Calu3 (cell line): ENCODE measurements at regions not wholly inside any gene's neighbourhood (a gene's known extent, or its start where the extent isn't known, plus 50 kb on each side); places are given as distances from the start of the nearest gene placed in this dataset.

Experiments used
- BruUV-seq: library from RNA; stranded (reverse); fragments of 400-500 nt; replicated peaks from 2 replicates; lab custom pipeline; 2021; lab: Mats Ljungman, UMichigan
- CTCF ChIA-PET: fragments of 300-600 bp; sonication (Branson Sonifier 250); formaldehyde crosslinking; loops from one replicate; lab custom pipeline; 2022; ENCODE audit warnings: antibody characterized with exemption; lab: Charles Lee
- DNase-seq: peaks from one replicate; pipeline ENCODE4 v3.0.0; 2022
- H3K27ac Mint-ChIP-seq: one replicate; pipeline ENCODE4 v1.8.0; 2022; ENCODE audit warnings: mixed read lengths; ENCODE audit not compliant: unreplicated experiment
- H3K27me3 Mint-ChIP-seq: one replicate; pipeline ENCODE4 v1.8.0; 2022; ENCODE audit warnings: mixed read lengths; ENCODE audit not compliant: unreplicated experiment
- H3K36me3 Mint-ChIP-seq: one replicate; pipeline ENCODE4 v1.8.0; 2022; ENCODE audit warnings: mild to moderate bottlenecking, moderate library complexity, mixed read lengths; ENCODE audit not compliant: insufficient read depth, unreplicated experiment
- H3K4me1 Mint-ChIP-seq: one replicate; pipeline ENCODE4 v1.8.0; 2022; ENCODE audit warnings: mild to moderate bottlenecking, low read depth, mixed read lengths; ENCODE audit not compliant: unreplicated experiment
- H3K4me3 Mint-ChIP-seq: one replicate; pipeline ENCODE4 v1.8.0; 2022; ENCODE audit warnings: mild to moderate bottlenecking, low read depth, moderate library complexity, mixed read lengths; ENCODE audit not compliant: unreplicated experiment
- H3K9me3 Mint-ChIP-seq: one replicate; pipeline ENCODE4 v1.8.0; 2022; ENCODE audit warnings: low read depth, mixed read lengths; ENCODE audit not compliant: unreplicated experiment
- intact Hi-C: fragments of 100-400 bp; cut with micrococcal nuclease; formaldehyde crosslinking; loops from one replicate; pipeline ENCODE4 v1.10.0; 2022; ENCODE audit not compliant: unreplicated experiment
- TF ChIP-seq, protein P1 (sequence below): fragments of 200-600 bp; IDR thresholded peaks from one replicate; pipeline ENCODE4 v1.8.0; 2022; ENCODE audit warnings: antibody characterized with exemption; ENCODE audit not compliant: unreplicated experiment

DNA sequence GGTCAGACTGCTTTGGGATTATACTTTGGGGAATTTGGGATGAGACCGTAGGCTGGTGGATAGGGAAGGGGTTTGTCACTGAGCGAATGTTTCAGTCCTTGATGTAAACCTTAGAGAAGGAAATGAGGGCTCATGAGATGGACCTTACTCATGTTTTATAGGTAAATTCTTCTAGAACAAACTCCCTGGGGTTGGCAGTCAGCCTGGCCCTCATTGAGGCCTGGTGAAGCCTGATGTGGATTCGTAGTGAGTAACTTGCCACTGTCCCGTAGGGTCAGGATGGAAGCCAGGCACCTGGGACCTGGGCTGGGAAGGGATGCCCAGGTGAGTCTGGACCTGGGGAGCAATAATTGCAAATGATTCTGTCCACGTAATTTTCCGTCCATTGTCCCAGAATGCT is 258.3 kb downstream of the LPIN1 start:
- peaks cover 41% of the 10 kb centered on the region for H3K4me1 Mint-ChIP-seq
- H3K36me3 Mint-ChIP-seq = no peaks in the 10 kb centered on the region
- H3K4me3 Mint-ChIP-seq = no peak overlapping the region
- no peak overlapping the region for H3K27ac Mint-ChIP-seq
- intact Hi-C loops = no loop called here
- no peak for DNase-seq
- TF ChIP-seq, protein P1, sequence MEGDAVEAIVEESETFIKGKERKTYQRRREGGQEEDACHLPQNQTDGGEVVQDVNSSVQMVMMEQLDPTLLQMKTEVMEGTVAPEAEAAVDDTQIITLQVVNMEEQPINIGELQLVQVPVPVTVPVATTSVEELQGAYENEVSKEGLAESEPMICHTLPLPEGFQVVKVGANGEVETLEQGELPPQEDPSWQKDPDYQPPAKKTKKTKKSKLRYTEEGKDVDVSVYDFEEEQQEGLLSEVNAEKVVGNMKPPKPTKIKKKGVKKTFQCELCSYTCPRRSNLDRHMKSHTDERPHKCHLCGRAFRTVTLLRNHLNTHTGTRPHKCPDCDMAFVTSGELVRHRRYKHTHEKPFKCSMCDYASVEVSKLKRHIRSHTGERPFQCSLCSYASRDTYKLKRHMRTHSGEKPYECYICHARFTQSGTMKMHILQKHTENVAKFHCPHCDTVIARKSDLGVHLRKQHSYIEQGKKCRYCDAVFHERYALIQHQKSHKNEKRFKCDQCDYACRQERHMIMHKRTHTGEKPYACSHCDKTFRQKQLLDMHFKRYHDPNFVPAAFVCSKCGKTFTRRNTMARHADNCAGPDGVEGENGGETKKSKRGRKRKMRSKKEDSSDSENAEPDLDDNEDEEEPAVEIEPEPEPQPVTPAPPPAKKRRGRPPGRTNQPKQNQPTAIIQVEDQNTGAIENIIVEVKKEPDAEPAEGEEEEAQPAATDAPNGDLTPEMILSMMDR = no peak
- CTCF ChIA-PET = no interaction called here
- H3K9me3 Mint-ChIP-seq = no peaks in the 10 kb centered on the region
- BruUV-seq = no TSS peak
- H3K27me3 Mint-ChIP-seq = peaks cover 32% of the 10 kb centered on the region

DNA sequence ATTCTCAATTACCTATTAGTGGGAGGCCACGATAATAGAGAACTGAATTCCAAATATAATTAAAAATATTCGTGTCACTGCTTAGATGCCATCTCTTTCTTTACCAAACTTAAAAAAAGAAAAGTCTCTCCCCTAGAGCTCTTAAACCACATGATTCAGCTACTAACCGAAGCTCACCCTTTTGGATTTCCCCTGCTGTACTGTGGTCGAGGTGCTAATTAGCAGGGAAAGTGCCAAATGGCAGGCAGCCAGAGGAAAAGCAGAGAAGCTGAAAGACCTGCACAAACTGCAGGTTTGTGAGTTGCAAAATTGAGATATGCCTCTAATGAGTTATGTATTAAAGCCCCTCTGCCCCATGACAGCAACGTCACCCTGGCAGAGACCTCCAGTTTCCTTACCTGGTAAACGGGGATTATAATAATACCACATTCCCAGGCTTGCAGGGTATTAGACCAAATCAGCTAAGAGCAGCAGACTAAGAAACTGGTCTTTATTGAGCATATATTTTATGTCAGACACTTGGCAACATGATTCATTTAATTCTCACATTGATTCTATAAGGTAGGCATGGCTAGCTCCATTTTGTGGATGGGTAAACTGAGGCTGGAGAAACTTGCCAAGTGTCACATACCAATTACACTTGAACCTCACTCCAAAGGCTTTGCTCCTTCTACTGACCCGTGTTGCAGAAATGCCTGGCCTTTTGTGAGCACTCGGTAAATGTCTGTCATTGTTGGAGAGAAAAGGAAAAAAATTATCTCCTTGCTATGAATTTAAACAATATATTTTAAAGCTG is 259.7 kb downstream of the LPIN1 start:
- Mint-ChIP-seq H3K36me3 (no peaks in the 10 kb centered on the region), H3K4me3 (no peak overlapping the region), H3K4me1 (peaks cover 54% of the 10 kb centered on the region), H3K27ac (no peak overlapping the region), H3K9me3 (no peaks in the 10 kb centered on the region), H3K27me3 (peaks cover 18% of the 10 kb centered on the region)
- CTCF ChIA-PET = interaction anchor here (0.7 to 1.0 kb wide), 3 partner anchors 100 to 710 kb away, joined by 3 to 5 read pairs (median 3); partner anchors contain the start of gene TRIB2
- no TSS peak for BruUV-seq
- TF ChIP-seq, protein P1 = no peak
- DNase-seq = peak; percentile 80
- intact Hi-C loops = no loop called here

DNA sequence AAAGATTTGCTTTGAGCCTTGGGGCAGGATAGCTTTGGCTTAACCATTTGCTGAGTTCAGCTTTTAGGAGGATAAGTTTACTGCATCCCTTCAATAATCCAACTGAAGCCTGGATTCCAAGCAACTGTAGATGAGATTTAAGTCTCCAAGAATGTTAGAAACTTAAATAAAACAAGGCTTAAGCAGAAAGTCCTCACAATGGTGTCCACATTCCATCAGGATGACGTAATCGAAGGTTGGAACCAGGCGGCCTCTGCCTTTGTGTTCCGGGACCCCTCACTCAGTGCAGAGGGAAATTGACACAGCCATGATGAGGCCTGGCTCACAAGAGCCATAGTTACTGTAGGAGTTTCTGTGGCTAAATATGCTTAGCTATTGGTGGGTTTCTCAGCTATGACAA is 260.4 kb downstream of the LPIN1 start:
- CTCF ChIA-PET = interaction anchor here (1.0 kb wide), 1 partner anchor 710 kb away, joined by 5 read pairs; the partner anchor contains the start of gene TRIB2
- peaks cover 11% of the 10 kb centered on the region for H3K27me3 Mint-ChIP-seq
- TF ChIP-seq, protein P1 = no peak
- H3K4me3 Mint-ChIP-seq = no peak overlapping the region
- no peak overlapping the region for H3K27ac Mint-ChIP-seq
- H3K4me1 Mint-ChIP-seq = peaks cover 58% of the 10 kb centered on the region
- DNase-seq = peak; percentile 27
- no peaks in the 10 kb centered on the region for H3K9me3 Mint-ChIP-seq
- H3K36me3 Mint-ChIP-seq = no peaks in the 10 kb centered on the region
- intact Hi-C loops = no loop called here
- no TSS peak for BruUV-seq

DNA sequence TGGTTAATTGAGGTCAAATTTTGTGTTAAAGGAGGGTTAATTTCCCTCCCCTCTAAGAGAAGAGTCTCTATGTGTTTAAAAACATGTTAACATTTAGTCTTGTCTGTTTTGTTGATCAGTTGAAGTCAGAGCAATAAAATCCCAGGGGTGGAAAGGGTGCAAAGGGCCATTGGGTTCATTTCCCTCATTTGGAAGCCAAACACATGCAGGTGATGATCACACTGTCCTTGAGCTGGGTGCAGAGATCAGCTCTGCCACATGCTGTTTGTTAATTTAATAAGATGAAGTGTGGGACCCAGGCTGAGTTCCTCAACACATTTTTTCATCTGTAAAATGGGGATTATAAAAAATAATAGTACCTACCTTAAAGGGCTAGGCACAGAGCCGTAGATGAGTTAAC is 260.9 kb downstream of the LPIN1 start:
- no peak for DNase-seq
- BruUV-seq = no TSS peak
- Mint-ChIP-seq H3K4me1 (peaks cover 62% of the 10 kb centered on the region), H3K9me3 (no peaks in the 10 kb centered on the region), H3K36me3 (no peaks in the 10 kb centered on the region), H3K27me3 (peaks cover 6% of the 10 kb centered on the region), H3K4me3 (no peak overlapping the region), H3K27ac (no peak overlapping the region)
- TF ChIP-seq, protein P1 = no peak
- CTCF ChIA-PET = no interaction called here
- intact Hi-C loops = no loop called here
